22Rv1 (cell line): ENCODE measurements at regions not wholly inside any gene's neighbourhood (a gene's known extent, or its start where the extent isn't known, plus 50 kb on each side); places are given as distances from the start of the nearest gene placed in this dataset.
A peak's percentile ranks its signal among the peaks of the same experiment; 100 is the strongest.

ENCODE experiments used
- H3K27ac ChIP-seq: fragments of 450-650 bp; 2 replicates; pipeline ENCODE4 v1.5.1; 2017
- CTCF ChIP-seq: fragments of 450-650 bp; IDR thresholded peaks from 2 replicates; pipeline ENCODE4 v1.5.1; 2017; ENCODE audit warnings: mild to moderate bottlenecking
- ZFX ChIP-seq: fragments of 450-650 bp; IDR thresholded peaks from 2 replicates; pipeline ENCODE4 v1.6.1; 2017; ENCODE audit warnings: antibody characterized with exemption, borderline replicate concordance

- TF ChIP-seq CTCF = no peak
- no peak for TF ChIP-seq ZFX
- H3K27ac ChIP-seq = no peak overlapping the region
These were observed 170.4 kb upstream of the IQSEC1 start for GRCh38 chr3:13243586-13243985.

GRCh38 chr3:13242364-13242737, 169.1 kb upstream of the IQSEC1 start:
- no peak overlapping the region for H3K27ac ChIP-seq
- TF ChIP-seq ZFX = no peak
- no peak for TF ChIP-seq CTCF

GRCh38 chr3:13241621-13242363, 168.6 kb upstream of the IQSEC1 start:
- TF ChIP-seq ZFX = no peak
- peak; percentile 25 for TF ChIP-seq CTCF
- no peak overlapping the region for H3K27ac ChIP-seq

- no peak overlapping the region for H3K27ac ChIP-seq
These were observed 167.8 kb upstream of the IQSEC1 start for GRCh38 chr3:13240928-13241618.

GRCh38 chr3:13239467-13239760, 166.2 kb upstream of the IQSEC1 start:
- TF ChIP-seq CTCF = no peak
- no peak for TF ChIP-seq ZFX
- H3K27ac ChIP-seq = no peak overlapping the region

More at GRCh38 chr3:13240928-13241618, 167.8 kb upstream of the IQSEC1 start:
- TF ChIP-seq CTCF (no peak), ZFX (no peak)

- no peak for TF ChIP-seq CTCF
- no peak for TF ChIP-seq ZFX
- no peak overlapping the region for H3K27ac ChIP-seq
These were observed 165.6 kb upstream of the IQSEC1 start for GRCh38 chr3:13238687-13239466.
